HG02970 (cell line): ENCODE measurements at regions not wholly inside any gene's neighbourhood (a gene's known extent, or its start where the extent isn't known, plus 50 kb on each side); places are given as distances from the start of the nearest gene placed in this dataset.

Source experiments
- ATAC-seq: cut with Tn5 transposase; IDR thresholded peaks from one replicate; pipeline ENCODE4 v1.9.1; 2021; ENCODE audit warnings: mild to moderate bottlenecking, moderate library complexity, moderate number of reproducible peaks; ENCODE audit not compliant: unreplicated experiment, low FRiP score

- no peak for ATAC-seq
Measured at GRCh38 chr11:91786097-91786496, 438.5 kb upstream of the FAT3 start.

DNA sequence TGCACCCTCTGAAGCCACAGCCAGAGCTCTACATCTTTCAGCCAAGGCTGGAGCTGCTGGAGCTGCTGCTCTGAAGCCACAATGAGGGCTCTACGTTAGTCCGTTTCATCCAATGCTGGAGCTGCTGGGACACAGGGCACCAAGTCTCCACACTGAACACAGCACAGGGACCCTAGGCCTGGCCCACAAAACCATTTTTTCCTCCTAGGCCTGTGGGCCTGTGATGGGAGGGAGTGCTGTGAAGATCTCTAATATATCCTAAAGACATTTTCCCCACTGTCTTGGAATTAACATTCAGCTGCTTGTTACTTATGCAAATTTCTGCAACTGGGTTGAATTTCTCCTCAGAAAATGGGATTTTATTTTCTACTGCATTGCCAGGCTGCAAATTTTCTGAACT is 441.4 kb upstream of the FAT3 start:
- ATAC-seq = no peak

GRCh38 chr11:91778758-91779157 is 445.9 kb upstream of the FAT3 start:
- no peak for ATAC-seq

- no peak for ATAC-seq
Measured at GRCh38 chr11:91776655-91777054, 448.0 kb upstream of the FAT3 start.

GRCh38 chr11:91773090-91773489 is 451.5 kb upstream of the FAT3 start:
- ATAC-seq = no peak

- ATAC-seq = no peak
Measured at GRCh38 chr11:91771961-91772360, 452.7 kb upstream of the FAT3 start.

DNA sequence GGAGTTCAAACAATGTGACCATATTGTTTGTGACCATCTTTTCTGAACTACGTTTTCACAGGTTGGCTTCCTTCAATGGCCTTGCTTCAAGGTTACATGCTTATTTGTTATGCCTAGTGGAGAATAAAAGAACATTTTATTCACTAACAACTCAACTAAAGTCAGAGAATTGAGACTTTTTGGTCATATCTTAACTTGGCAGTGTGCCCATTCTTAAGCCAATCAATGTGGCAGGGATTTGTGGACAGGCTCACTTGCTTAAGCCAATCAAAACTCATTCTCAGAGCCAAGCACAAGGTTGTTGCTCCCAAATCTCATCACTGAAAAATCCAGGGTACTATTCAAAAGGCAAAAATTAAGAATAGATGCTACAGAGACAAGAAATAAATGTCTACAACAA is 455.8 kb upstream of the FAT3 start:
- ATAC-seq = no peak

- no peak for ATAC-seq
Measured at GRCh38 chr11:91763331-91763730, 461.3 kb upstream of the FAT3 start.

DNA sequence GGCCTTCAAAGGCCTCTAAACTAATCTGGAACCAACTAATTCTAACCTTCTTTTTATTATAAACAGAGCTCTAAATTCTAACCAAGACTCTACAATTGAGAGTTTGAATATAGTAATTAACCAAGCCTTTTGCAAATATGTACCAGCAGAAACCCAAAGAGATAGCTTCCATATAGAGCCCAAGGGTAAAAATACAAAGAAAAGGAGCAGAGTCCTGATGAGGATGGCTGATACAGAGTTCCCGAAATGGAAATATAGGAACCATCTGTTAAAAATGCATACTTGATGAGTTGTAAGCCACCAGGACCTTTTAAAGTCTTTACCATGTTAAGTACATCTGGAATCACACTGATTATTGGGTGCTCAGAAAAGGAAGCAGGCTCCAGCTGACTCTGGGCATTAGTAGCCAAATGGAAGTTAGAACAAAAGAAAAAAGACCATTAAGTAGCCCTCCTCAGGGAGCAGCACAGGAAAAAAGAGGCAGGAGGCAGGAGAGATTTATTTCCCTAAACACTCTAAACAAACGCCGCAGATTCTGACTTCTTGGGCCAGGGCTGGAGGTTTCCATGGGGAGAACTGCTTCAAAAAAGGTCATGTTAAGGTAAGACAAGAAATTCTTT is 463.1 kb upstream of the FAT3 start:
- ATAC-seq = no peak

GRCh38 chr11:91756829-91757480 is 467.7 kb upstream of the FAT3 start:
- no peak for ATAC-seq

DNA sequence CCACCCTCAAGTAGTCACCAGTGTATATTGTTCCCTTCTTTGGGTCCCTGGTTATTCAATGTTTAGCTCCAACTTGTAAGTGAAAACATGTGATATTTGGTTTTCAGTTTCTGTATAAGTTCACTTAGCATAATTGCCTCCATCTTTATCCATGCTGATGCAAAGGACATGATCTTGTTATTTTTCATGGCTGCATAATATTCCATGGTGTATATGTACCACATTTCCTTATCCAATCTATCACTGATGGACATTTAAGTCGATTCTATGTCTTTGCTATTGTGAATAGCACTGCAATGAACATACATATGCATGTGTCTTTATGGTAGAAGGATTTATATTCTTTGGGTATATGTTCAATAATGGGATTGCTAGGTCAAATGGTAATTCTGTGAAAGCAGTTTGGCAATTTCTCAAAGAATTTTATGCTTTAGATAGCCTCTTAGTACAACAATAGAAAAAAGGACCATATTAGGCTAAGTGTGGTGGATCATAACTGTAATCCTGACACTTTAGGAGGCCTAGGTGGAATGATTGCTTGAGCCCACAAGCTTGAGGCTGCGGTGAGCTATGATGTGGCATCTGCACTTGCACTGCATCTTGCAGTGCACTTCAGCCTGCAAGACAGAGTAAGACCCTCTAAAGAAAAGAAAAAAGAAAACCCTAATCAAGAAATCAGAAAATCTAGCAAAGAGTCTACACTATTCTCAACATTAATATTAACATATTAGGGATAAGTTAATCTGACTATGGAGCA is 468.5 kb upstream of the FAT3 start:
- no peak for ATAC-seq

GRCh38 chr11:91755526-91755925 is 469.1 kb upstream of the FAT3 start:
- no peak for ATAC-seq

- ATAC-seq = no peak
Measured at GRCh38 chr11:91749251-91749650, 475.4 kb upstream of the FAT3 start.

DNA sequence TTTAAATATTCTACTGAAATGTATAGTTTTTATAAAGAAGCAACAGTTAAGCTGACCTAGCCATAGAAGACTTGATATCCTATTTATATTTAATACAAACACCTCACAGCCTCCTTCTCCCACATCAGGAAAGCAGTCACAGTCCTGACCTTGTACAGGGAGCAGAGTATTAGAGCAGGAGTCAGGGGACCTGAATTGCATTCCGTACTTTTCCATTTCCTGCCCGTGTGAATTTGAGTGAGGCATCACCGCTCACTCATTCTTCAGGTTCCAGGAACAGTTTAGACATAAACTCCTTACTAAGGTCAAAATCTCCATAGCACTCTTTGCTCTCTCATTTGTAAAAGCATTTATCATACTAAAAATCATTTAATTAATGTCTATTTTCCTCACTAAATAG is 482.5 kb upstream of the FAT3 start:
- no peak for ATAC-seq

GRCh38 chr11:91731051-91731450 is 493.6 kb upstream of the FAT3 start:
- ATAC-seq = no peak

- no peak for ATAC-seq
Measured at GRCh38 chr11:91730620-91731019, 494.0 kb upstream of the FAT3 start.

DNA sequence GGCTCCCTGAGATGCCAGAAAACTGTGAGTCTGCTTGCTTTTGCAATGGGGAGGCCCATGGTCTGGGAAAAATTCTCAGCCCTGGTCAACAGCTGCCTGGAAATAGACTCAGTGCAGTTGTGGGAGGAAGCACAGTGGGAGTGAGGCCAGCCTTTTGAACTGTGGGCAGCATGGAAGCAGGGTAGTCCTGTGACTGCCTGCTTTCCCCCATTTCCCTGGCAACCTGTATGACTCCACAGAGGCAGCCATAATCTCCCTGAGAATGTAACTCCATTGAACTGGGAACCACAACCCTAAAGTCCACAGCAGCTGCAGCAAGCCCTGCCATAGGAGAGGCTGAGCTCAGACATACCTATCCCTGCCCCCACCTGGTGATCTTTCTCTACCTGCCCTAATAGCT is 494.6 kb upstream of the FAT3 start:
- ATAC-seq = no peak

DNA sequence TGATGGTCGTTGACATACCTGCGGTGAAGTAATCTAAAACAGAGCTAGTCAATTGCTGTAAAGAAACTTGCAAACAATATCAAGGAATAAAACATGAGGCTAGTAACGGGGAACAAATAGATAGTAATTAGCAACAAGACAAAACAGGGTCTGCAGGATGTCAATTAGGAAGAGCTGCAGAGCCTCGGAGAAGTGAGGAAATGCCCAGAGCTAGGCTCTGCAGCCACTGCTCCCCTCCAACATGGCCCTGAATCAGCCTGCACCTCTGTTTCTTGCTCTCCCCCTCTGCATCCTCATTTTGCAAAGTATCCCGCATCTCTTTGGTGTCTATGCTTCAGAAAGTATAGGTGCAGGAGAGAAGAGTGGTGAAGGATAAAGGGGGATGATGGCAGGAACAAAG is 507.4 kb upstream of the FAT3 start:
- no peak for ATAC-seq

DNA sequence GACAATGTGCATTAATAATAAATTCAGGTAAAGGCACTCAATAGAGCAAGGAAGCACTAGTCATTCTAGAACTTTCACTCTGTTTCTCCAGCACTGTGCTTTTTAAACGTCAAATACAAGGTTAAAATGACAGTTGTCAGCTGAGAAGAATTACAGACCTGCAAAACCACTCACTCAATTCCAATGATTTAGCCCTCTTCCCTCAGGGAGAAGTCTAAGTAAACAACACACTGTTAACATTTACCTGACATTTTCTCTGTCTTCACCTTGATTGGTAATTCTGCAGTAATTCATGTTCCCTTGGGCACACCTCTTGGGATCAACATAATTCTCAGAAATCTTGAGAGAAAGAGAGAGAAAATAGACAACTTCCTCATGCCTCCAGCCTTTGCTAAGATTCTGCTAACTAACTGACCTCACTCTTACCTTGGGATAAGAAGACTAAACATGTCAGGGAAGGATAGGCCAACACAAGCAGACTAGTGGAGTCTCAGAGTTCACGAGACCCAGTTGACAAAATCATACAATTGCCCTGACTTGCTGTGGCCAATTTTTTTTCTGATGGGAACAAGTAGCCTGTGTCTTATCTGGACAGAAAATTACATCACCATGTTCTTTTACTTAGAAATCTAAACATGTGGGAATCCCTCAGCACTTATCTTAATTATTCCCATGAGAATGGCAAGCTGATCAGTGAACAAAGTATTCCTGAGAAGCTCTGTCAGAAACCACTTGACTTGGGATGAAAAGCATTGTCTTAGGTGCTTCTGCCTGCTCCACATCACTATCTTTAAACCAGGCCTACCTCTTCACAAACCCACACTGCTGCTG is 516.8 kb upstream of the FAT3 start:
- ATAC-seq = no peak

DNA sequence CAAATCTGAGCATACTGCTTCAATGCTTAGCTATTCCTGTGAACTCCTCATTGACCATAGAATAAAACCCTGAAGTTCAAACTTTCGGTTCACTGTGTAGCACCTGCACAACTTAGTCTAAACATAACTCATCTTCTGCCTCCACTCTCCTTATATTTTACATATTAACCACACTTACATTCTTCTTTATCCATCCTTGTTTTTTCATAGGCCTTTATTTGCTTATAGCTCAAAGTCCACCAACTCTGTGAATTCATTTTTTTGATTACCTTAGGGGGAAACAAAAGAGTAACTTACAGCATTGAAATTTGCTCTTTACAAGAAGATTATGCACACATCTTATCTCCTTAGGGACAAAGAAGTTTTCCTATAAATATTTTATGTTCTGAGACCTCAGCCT is 521.6 kb upstream of the FAT3 start:
- ATAC-seq = no peak

- ATAC-seq = no peak
Measured at GRCh38 chr11:91700854-91701253, 523.8 kb upstream of the FAT3 start.
